SH-SY5Y (cell line): ENCODE measurements at regions not wholly inside any gene's neighbourhood (a gene's known extent, or its start where the extent isn't known, plus 50 kb on each side); places are given as distances from the start of the nearest gene placed in this dataset.

ENCODE experiments used
- GATA2 ChIP-seq: IDR thresholded peaks from 2 replicates; pipeline ENCODE4 v1.6.1; 2011; ENCODE audit warnings: mild to moderate bottlenecking, low read depth, low read length
- GATA3 ChIP-seq: IDR thresholded peaks from 2 replicates; pipeline ENCODE4 v1.6.1; 2011; ENCODE audit warnings: low read depth, mild to moderate bottlenecking, low read length, moderate library complexity

DNA sequence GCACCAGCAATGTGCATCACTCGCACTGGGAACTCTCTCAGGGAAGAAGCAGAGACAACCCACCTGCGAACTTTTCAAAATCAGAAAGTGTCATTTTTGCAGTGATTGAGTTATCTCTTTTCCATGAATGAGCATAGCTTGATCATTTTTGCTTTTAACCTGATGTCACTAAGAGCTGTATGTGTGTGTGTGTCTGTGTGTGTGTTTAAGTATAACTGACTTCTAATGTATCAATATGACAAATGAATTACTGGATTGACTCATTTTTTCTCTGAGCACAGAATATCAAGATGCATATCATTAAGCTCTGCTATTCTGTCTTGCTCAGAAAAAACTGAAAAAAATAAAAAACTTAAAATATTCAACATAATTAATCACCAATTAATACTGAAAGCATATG, 548.9 kb upstream of the MARCKS start:
- TF ChIP-seq GATA2 (no peak), GATA3 (no peak)
